Esophagus muscularis mucosa (tissue), 3 donors: ENCODE measurements at regions not wholly inside any gene's neighbourhood (a gene's known extent, or its start where the extent isn't known, plus 50 kb on each side); places are given as distances from the start of the nearest gene placed in this dataset.

ENCODE experiments used
- CTCF ChIP-seq, 3 experiments: fragments of 200-600 bp in 2 of 3; fragments of 450-650 bp in 1 of 3; sonication (generic) in 2 of 3; IDR thresholded peaks; one replicate each; pipeline ENCODE4 v1.5.1; 2017 to 2019; ENCODE audit warnings: antibody characterized with exemption in 3 of 3, mild to moderate bottlenecking in 2 of 3, moderate library complexity in 1 of 3
- POLR2AphosphoS5 ChIP-seq, 2 donors: sonication (generic); formaldehyde crosslinking; IDR thresholded peaks; one replicate each; pipeline ENCODE4 v1.6.1; 2017; ENCODE audit warnings: antibody characterized with exemption in 2 of 2

- TF ChIP-seq CTCF (IDR thresholded peaks at IDR 0.05) = no peak
- no peak for TF ChIP-seq POLR2AphosphoS5 (IDR thresholded peaks at IDR 0.05)
Observed at GRCh38 chr1:99503276-99503747, 142.6 kb upstream of the PALMD start.
